GM19351 (cell line): ENCODE measurements at regions not wholly inside any gene's neighbourhood (a gene's known extent, or its start where the extent isn't known, plus 50 kb on each side); places are given as distances from the start of the nearest gene placed in this dataset.
"Not testable (repeated sequence)": the region's sequence is repeated elsewhere in the genome, so short reads cannot be mapped to it uniquely, and the experiment has no call there.

Experiments
- ATAC-seq: cut with Tn5 transposase; IDR thresholded peaks from one replicate; pipeline ENCODE4 v1.9.1; 2021; ENCODE audit warnings: mild to moderate bottlenecking, moderate library complexity; ENCODE audit not compliant: unreplicated experiment

DNA sequence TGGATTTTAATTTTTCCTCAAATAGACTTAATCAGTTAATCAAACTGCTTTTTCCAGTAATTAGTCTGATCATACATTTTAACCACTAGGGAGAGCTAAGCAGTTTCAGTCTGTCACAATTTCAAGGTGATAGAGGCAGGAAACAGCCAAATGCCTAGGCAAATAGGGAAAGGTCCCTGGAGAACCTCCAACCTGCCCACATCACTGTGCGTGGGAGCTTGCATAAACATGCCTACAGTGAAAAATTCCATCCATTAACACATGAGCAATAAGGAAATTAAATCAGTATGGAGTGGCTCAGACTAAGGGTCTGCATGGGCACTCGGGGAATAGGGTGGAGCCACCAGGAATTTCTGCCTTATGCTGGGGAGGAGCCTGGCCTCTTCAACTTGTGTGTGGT lies 74.6 kb downstream of the AASDHPPT start:
- ATAC-seq, result no peak

DNA sequence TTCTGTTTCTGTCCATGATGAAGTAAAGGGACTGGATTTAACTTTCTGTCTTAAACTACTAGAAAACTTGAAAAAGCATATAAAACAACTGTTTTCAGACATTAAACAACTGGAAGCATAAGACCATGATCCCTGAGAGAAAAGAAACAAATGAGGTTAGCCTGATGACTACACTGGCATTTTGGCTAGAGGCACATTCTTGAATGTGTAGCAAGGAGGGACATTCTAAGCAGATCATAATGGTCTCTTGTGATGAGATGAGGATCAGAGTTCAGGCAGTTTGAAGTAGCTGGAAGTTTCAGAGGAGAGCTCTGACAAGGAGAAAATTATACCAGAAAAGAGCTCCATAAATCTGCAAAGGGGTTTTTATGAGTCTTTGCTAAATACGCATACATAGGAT lies 75.4 kb downstream of the AASDHPPT start:
- ATAC-seq, result no peak

DNA sequence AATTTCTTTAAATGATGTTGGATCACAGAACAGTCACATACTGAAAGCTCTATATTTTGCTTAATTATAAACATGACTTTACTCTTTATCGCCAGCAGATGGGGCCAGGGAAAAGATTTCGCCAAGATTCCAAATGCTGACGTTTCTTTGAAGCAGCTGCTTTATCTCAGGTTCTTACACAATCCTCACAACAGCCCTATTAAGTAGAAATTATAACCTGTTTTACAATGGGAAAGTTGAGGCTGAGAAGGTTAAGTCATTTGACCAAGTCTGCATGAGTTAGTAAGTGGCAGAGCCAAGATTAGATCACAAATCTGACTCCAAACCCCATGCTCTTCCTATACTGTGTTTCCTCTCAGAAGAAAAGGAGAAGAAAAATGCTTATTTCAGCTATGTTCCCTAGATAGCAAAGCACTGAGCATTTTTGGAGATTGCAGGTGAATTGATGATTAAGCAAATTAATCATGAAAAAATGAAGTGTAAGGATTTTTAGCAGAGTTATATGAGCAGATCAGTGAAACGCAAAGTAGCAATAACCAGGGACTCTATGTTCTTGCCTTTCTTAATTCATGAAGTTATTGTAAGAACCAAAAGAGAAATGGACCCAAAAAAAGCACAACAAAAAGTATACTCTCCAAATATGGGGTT lies 79.0 kb downstream of the AASDHPPT start:
- peak; percentile 81 for ATAC-seq

GRCh38 chr11:106158406-106158805 lies 80.9 kb downstream of the AASDHPPT start:
- no peak for ATAC-seq

- ATAC-seq, result no peak
Observed at GRCh38 chr11:106159836-106160235, 82.4 kb downstream of the AASDHPPT start.

DNA sequence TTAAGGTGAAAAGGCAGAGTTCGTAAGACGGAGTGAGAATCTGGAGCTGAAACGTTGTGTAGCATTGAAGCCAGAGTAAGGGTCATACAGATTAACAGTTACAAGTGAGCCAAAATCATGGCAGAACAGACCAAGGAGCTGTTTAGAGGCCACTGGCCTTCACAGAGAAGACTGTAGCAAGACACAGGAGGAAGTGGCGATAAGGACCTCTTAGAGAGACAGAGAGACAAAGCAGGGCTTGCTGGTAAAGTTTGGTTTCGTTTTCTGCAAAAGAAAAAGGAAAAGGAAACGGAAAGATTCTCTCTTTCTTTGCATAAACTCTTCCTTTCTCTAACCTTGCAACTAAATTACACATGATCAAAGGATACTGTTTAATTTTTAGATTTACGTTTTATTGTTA lies 83.0 kb downstream of the AASDHPPT start:
- ATAC-seq, result no peak

DNA sequence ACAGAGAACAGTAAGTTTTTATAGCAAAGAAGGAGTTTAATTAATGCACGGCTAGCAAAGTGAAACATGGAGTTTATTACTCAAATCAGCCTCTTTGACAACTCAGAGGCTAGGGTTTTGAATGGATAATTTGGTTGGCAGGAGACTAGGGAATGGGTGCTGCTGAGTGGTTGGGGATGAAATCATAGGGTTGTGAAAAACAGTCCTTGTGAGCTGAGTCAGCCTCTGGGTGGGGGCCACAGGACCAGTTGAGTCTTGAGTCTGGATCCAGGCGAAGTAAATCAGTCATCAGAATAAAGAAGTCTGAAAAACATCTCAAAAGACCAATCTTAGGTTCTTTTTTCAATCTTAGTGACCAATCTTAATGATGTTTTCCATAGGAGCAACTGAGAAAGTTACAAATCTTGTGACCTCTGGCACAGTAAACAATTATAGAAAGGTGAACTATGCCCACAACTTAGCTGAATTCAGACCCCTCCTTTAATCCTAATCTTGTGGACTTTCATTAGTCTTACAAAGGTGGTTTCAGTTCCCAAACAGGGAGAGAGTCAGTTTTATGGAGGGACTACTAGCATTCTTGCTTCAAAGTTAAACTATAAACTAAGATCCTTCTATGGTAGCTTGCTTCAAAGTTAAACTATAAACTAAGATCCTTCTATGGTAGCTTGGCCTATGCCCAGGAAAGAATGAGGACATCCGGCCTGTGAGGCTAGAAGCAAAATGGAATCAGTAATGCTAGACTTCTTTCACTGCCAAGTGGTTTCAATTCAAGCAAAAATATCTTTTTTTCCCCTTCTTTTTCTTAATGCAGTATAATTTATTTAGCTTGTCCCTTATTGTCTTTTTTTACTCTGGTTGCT lies 84.5 kb downstream of the AASDHPPT start:
- ATAC-seq, result no peak

DNA sequence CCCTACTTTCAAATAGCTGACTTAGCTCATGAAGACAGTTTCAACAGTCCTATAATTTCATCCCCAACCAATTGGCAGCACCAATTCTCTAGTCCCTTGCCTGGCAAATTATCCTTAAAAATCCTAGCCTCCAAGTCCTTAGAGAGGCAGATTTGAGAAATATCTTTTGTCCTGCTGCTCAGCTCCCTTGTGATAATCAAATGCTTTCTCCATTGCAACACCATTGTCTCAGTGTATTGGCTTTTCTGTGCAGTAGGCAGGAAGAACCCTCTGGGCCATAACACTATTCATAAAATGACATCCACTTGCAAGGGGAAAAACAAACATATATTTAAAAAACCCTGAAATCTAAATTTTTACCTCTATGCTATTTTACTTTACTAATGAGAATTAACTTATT lies 89.6 kb downstream of the AASDHPPT start:
- no peak for ATAC-seq

GRCh38 chr11:106172386-106172991 lies 95.0 kb downstream of the AASDHPPT start:
- no peak for ATAC-seq

DNA sequence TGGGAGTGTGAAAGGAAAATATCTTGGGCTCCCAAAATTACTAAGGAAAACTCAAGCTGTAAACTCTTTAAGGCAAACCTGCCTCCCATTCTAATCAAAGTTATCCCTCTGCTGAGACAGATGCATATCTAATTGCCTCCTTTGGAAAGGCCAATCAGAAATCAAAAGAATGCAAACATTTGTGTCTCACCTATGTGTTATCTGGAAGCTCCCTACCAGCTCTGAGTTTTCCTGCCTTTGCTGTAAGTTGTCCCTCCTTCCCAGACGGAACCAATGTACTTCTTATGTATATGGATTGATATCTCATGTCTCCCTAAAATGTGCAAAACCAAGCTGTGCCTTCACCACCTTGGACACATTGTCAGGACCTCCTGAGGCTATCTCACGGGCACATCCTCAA lies 95.8 kb downstream of the AASDHPPT start:
- ATAC-seq, result no peak

GRCh38 chr11:106174003-106174402 lies 96.5 kb downstream of the AASDHPPT start:
- ATAC-seq, result not testable (repeated sequence)

DNA sequence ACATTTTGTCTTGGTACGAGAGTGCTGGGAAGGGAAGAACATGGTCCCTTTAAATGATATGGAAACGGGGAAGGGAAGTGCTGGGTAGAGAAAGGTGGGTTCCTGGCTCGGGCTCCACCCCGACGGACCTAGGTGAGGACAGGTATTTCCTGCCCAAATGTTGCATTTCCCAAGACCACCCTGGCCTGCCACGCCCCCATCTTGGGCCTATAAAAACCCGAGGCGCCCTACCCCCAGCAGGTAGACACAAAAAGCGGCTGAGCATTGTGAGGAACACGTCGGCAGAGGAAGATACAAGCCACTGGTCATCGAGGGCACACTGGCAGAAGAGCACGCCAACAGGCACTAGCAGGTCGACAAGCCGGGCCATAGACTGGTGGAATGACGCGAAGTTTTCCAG lies 99.4 kb downstream of the AASDHPPT start:
- no peak for ATAC-seq

- ATAC-seq, result no peak
Observed at GRCh38 chr11:106177311-106177710, 99.8 kb downstream of the AASDHPPT start.

GRCh38 chr11:106178361-106178760 lies 100.9 kb downstream of the AASDHPPT start:
- ATAC-seq, result no peak

DNA sequence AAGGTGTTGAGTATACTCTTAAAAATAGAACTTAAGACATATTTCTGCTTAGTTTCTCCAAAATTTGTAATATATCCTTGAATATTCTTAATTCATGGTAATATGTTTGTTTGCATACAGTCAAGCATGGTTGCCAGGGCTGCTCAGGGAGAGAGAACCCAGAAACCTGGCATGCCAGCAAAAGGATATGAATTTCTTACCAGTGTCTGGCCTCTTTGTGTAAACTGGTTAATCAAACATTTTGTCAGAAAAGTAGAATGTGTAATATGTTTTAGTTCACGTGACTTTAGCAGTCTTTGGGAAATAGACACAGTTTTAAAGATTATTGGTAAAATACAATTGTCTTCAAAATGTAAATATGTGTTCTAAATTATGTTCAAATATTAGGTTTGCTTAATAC lies 101.6 kb downstream of the AASDHPPT start:
- no peak for ATAC-seq

DNA sequence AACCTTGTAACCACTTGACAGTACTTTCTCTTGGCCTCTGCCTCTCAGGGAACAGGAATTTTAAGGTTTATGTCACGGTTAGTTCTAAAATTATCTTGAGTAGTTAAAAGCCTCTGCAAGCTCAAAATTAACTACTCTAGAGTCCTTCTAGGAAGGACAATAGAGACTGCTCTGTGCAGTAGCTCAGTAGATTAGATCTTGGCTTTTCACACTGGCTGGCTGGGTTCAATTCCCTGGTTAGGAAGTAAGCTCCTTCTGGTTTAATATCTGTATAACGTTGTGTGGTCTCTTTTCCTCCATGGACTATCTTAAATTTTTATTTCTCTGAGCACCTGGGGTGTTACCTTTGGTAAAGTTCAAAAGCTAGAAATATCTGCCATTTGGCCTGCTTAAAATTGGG lies 109.2 kb downstream of the AASDHPPT start:
- ATAC-seq, result no peak

DNA sequence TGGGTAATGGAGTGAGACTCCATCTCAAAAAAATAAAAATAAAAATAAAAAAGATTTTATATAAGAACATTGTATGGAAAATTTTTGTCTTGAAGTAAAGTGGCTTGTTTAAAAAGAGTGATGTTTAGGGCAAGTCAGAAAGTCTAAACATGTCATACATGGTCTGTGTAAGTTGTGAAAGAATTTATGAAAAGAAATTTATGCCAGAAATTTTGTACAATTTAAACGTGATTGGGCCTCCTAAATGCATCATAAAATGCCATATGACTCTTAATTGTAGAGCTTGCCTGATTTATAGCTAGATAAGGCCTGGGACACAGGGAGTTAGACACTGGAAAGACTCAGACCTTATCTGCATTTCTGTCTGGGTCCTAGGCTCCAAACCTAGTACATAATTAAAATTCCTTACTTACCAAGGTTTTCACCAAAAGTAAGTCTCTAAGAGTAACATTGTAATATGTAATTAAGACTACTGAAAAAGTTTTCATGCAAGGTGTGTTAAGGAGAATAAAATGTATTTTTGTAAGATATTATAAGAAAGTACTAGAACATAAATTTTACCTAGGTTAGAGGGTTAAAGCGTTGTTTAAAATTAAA lies 110.5 kb downstream of the AASDHPPT start:
- no peak for ATAC-seq

GRCh38 chr11:106193956-106194355 lies 116.5 kb downstream of the AASDHPPT start:
- ATAC-seq, result no peak

DNA sequence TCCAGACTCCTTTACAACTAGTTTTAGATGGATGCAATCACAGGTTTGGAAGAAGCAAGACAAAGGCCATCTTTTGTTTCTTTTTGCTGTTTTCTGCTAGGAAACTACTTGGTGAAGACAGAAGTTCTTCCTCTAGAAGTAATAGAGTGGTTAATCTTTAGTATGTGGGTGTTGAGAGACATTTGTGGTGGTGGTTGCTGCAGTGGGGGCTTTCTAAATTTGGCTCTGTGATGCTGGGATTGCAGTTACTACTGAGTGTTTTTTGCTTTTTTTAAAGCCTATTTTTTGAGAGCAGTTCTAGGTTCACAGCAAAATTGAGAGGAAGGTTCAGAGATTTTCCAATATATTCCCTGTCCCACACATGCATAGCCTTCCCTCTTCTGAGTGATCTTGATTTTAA lies 120.0 kb downstream of the AASDHPPT start:
- ATAC-seq, result no peak

GRCh38 chr11:106202935-106203620 lies 125.6 kb downstream of the AASDHPPT start:
- ATAC-seq, result no peak

GRCh38 chr11:106208760-106209159 lies 131.3 kb downstream of the AASDHPPT start:
- no peak for ATAC-seq
